ENCODE measurements at regions not wholly inside any gene's neighbourhood (a gene's known extent, or its start where the extent isn't known, plus 50 kb on each side); places are given as distances from the start of the nearest gene placed in this dataset.
"Not testable (repeated sequence)": the region's sequence is repeated elsewhere in the genome, so short reads cannot be mapped to it uniquely, and the experiment has no call there.

GRCh38 chr2:12879649-12880048, 162.9 kb downstream of the TRIB2 start:
- ATAC-seq: no peak

- no peak for ATAC-seq
Observed at GRCh38 chr2:12881952-12882351, 165.2 kb downstream of the TRIB2 start.

- no peak for ATAC-seq
Observed at GRCh38 chr2:12882393-12882792, 165.7 kb downstream of the TRIB2 start.

GRCh38 chr2:12883906-12884305, 167.2 kb downstream of the TRIB2 start:
- ATAC-seq: no peak

GRCh38 chr2:12884713-12885282, 168.1 kb downstream of the TRIB2 start:
- ATAC-seq: no peak

- no peak for ATAC-seq
Observed at GRCh38 chr2:12890066-12890465, 173.3 kb downstream of the TRIB2 start.

GRCh38 chr2:12890481-12890991, 173.8 kb downstream of the TRIB2 start:
- ATAC-seq: no peak

GRCh38 chr2:12895017-12895416, 178.3 kb downstream of the TRIB2 start:
- ATAC-seq: no peak

- ATAC-seq: no peak
Observed at GRCh38 chr2:12896318-12896982, 179.7 kb downstream of the TRIB2 start.

GRCh38 chr2:12897181-12897580, 180.4 kb downstream of the TRIB2 start:
- ATAC-seq: no peak

GRCh38 chr2:12903272-12903671, 186.5 kb downstream of the TRIB2 start:
- no peak for ATAC-seq

GRCh38 chr2:12910431-12910830, 193.7 kb downstream of the TRIB2 start:
- no peak for ATAC-seq

GRCh38 chr2:12915787-12916186, 199.1 kb downstream of the TRIB2 start:
- no peak for ATAC-seq

GRCh38 chr2:12918138-12918834, 201.6 kb downstream of the TRIB2 start:
- ATAC-seq: no peak

GRCh38 chr2:12918835-12919445, 202.2 kb downstream of the TRIB2 start:
- ATAC-seq: no peak

GRCh38 chr2:12921321-12921720, 204.6 kb downstream of the TRIB2 start:
- no peak for ATAC-seq

GRCh38 chr2:12923907-12924610, 207.3 kb downstream of the TRIB2 start:
- no peak for ATAC-seq

GRCh38 chr2:12926641-12927040, 209.9 kb downstream of the TRIB2 start:
- not testable (repeated sequence) for ATAC-seq

- ATAC-seq: peak; percentile 68 to 78
Observed at GRCh38 chr2:12928197-12928774, 211.6 kb downstream of the TRIB2 start.

GRCh38 chr2:12928775-12929401, 212.2 kb downstream of the TRIB2 start:
- no peak for ATAC-seq

- no peak for ATAC-seq
Observed at GRCh38 chr2:12929758-12930157, 213.0 kb downstream of the TRIB2 start.

- no peak for ATAC-seq
Observed at GRCh38 chr2:12930391-12930790, 213.7 kb downstream of the TRIB2 start.

Data from activated CD4-positive, CD25-positive, alpha-beta regulatory T cell treated with anti-CD3 and anti-CD28 coated beads, Interleukin-2, amount 50 U/mL, for 24 hours (primary cell).